GM18517 (cell line): ENCODE measurements at regions not wholly inside any gene's neighbourhood (a gene's known extent, or its start where the extent isn't known, plus 50 kb on each side); places are given as distances from the start of the nearest gene placed in this dataset.
"Not testable (repeated sequence)": the region's sequence is repeated elsewhere in the genome, so short reads cannot be mapped to it uniquely, and the experiment has no call there.

Experiments
- ATAC-seq: cut with Tn5 transposase; IDR thresholded peaks from one replicate; pipeline ENCODE4 v1.9.1; 2021; ENCODE audit warnings: mild to moderate bottlenecking, moderate library complexity; ENCODE audit not compliant: unreplicated experiment

DNA sequence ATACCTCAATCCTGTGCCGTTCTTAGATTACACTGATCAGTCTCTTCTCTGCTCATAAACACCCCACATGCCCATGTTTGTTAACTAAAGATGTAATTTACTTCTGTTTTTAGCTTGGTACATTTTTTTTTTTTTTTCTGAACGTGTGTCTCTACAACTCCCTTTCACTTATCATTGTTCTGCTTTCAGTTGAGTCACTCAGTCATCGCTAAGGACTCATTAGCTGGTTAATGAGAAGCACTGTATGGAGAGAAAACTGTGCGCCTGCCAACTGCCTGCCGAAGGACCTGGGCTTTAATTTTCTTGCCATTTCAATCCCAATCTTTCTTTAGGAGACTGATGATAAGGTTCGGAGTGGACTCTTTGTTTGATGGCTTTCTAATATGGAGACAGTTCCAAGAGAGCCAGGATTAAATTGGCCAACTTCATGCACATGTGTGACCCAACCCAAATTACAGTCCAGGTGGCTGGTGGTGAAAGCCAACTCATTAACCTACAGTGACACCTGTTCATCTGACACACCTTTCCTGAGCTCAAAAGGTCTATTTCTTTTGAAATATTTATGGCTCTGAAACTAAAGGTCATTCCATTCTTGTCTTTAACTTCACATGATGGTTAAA lies 334.1 kb downstream of the BCKDHB start:
- no peak for ATAC-seq

DNA sequence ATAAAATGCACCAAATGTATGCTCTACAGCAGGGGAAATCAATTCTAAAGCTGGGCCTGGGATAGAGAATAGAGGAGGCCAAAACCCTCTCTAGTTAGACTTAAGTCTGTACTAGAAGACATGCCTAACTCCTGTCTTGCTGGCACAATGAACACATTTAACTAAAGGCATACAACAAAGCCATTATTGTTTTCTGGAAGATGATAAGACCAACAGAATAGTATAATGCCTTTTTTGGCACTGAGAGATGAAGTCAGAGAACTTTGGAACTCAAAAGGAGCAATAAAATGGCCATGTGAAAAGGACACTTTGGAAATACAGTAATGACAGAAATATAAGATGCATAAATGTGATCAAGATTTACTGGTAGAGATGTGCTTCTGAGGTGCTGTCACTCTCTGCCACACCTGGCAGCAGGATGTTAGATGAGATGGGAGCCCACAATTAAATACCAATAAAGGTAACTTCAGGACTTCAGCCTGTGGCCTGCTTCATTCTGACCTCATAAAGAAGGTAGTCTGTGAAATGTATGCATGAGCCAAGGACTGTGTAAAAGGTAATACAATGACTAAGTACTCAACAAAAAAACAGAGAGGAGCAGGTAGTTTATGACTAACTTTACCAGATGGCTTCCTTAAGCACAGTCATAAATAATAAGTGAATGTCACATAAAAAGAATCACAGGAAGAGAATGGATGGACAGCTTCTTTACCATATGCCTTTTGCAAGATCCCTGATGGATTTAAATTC lies 333.4 kb downstream of the BCKDHB start:
- no peak for ATAC-seq

DNA sequence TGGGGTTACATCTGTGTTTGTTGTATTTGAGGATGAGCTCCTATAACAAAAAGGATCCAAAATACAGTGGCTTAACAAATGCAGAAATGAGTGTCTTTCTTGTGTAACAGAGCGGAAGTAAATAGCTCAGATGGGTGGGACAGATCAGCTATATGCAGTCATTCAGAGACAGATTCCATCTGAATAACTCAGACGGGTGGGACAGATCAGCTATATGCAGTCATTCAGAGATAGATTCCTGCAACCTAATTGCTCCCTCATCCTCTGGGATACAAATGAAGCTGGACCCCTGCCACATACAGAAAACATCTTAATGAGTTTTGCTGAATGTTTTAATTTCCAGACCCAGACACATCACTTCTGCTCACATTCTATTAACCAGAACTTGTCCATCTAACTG lies 332.3 kb downstream of the BCKDHB start:
- ATAC-seq, result no peak

DNA sequence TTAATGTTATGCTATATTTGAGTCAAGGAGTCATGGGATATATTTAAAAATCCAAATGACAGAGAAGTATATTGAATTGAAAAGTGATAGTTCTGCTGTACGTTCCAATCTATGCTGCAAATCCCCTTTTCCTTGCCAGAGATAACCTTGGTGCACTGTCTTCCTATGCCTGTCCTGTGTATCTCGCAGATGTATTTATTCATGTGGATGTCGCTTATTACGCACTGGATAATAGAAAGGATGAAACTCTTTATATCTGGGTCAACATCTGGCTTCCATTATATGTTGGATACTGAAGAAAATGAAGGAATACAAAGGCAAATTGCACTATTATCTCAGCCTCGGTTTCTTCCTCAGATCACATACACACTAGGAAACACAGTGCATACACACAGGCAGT lies 331.3 kb downstream of the BCKDHB start:
- ATAC-seq, result no peak

DNA sequence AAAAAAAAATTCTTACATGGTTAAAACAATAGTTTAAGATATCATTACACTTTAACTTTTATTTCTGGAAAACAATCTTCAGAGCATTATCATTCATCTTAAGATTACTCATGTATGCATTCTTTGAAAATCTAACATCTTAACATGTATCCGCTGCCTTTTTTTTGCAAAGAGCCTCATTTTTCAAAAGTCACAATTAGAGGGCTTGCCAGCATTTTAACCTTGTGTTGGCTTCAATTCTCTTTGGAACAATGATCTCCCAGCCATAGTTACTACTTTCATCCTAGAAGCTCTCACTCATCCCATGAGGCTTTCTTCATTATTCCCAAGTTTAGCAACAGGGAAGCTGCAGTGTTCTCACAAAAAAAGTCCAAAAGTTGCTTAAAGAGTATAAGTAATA lies 330.8 kb downstream of the BCKDHB start:
- no peak for ATAC-seq

DNA sequence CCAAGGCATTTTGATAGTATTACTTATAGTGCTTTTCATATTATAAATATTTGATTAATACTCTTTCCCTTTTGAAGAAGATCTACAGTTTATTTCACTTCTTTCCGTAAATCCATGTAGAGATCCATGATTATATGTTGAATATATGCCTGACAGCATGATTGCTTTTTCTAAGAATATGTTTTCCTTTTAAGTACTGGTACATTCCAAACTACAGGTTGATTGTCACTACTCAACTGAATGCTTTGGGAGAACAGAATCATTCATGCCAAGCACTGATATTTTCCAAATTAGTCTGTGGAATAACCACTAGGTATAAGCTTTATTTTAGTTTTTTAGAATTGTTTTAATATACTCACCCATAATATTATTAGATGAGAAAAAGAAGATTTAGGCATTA lies 330.2 kb downstream of the BCKDHB start:
- no peak for ATAC-seq

DNA sequence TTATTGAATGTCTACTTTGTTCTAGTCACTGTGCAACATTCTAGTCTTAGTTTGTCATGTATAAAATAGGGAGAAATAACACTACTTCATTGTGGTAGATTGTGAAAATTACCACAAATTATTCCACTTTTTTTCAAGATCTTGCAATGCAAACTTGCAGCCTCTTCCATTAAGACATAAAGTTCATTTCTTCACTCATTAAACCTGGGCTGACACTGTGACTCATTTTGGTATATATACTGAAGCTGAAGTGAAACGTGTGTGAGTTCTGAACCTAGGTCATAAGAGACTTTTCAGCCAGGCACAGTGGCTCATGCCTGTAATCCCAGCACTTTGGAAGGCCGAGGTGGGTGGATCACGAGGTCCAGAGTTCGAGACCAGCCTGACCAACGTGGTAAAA lies 329.0 kb downstream of the BCKDHB start:
- no peak for ATAC-seq

DNA sequence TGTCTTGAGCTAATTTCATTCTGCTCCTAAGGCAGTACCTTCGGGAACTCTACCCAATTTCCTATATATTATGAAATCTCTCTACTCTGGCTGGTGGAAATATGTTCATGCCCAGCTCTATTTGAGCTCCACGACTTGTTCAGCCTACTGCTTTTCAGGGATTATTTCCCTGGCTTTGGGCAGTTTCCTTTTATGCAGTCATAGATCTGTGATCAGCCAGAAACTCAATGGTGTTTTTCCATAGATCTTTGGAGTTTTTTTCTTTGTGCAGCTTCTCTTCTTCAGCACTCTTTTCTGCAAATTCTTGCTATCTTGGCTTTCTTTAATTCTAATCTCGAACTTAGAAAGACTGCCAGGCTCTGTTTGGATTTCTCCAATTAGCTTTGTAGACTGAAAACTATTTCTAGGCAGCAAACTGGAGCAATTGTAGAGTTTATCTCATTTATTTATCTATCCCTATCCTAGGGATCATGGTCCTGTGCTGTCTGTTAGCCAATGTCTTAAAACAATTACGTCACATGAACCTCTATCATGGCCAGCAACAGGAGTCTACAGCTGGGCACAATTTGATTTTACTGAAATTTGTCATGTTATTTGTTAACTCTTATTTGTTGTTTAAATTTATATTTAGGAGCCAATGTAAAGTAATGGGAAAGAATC lies 328.4 kb downstream of the BCKDHB start:
- no peak for ATAC-seq

DNA sequence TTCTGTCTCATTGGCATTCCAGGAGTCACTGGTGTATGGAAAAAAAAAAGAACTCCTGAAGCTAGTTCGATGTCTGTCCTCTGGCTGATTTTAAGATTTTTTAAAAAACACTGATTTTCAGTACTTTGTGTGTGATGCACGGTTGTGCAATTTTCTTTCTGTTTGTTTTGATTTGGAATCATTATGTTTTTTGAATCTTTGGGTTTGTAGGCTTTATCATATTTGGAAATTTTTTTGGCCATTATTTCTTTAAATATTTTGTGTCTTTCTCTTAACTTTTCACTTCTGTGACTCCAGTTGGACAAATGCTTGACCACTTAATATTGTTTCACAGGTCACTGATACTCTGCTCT lies 327.2 kb downstream of the BCKDHB start:
- ATAC-seq, result no peak

DNA sequence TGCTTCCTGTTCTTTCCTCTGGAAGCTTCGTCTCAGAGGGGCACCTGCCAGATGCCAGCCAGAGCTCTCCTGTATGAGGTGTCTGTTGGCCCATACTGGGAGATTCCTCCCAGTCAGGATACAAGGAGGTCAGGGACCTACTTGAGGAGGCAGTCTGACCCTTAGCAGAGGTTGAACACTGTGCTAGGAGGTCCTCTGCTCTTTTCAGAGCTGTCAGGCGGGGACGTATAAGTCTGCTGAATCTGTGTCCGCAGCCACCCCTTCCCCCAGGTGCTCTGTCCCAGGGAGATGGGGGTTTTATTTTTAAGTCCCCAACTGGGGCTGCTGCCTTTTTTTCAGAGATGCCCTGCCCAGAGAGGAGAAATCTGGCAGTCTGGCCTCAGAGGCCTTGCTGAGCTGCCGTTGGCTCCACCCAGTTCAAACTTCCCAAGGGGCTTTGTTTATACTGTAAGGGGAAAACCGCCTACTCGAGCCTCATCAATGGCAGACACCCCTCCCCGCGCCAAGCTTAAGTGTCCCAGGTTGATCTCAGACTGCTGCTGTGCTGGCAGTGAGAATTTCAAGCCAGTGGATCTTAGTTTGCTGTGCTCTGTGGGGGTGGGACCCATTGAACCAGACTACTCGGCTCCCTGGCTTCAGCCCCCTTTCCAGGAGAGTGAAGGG lies 326.7 kb downstream of the BCKDHB start:
- ATAC-seq, result no peak

DNA sequence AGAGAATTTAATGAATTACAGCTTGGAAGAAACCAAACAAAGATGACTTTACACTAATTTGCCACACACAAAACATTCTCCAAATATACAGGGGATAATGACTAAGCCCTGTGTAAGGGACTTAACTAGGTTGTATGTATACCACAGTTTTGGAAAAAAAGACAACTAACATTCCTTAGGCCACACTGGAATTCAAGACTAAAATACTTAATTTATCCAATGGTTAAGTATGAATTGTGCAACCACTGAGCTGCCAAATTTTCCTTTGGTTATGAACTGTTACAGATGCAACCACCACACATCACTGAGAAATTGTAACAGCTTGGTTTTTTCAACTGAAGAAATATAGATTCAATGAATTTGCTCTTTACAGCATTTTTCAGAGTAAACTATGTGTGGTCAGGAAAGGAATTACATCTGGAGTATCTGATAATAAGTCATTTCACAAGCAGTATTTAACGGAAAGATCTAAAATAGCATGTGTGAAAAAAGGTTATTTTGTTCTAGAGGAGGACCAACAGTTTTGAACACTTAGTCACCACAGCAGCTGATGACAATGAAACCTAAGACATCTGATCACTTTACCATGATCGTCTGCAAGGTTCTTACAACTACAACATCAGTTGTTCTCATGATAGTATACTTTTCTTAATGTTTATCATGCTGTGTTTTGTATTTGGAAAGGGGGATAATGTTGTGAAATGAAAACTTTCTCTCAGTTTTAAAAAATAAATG lies 318.8 kb downstream of the BCKDHB start:
- ATAC-seq, result no peak

DNA sequence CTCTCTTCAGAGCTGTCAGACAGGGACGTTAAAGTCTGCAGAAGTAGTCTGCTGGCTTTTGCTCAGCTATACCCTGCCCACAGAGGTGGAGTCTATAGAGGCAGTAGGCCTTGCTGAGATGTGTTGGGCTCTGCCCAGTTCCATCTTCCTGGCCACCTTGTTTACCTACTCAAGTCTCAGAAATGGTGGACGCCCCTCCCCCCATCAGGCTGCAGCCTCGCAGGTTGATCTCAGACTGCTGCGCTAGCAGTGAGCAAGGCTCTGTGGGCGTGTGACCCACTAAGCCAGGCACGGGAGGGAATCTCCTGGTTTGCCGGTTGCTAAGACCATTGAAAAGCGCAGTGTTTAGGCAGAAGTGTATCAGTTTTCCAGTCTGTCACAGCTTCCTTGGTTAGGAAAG lies 305.0 kb downstream of the BCKDHB start:
- no peak for ATAC-seq

DNA sequence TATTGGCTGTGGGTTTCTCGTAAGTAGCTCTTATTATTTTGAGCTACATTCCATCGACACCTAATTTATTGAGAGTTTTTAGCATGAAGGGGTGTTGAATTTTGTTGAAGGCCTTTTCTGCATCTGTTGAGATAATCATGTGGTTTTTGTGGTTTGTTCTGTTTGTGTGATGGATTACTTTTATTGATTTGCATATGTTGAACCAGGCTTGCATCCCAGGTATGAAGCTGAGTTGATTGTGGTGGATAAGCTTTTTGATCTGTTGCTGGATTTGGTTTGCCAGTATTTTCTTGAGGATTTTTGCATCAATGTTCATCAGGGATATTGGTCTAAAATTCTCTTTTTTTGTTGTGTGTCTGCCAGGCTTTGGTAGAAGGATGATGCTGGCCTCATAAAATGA lies 301.5 kb downstream of the BCKDHB start:
- ATAC-seq, result not testable (repeated sequence)

DNA sequence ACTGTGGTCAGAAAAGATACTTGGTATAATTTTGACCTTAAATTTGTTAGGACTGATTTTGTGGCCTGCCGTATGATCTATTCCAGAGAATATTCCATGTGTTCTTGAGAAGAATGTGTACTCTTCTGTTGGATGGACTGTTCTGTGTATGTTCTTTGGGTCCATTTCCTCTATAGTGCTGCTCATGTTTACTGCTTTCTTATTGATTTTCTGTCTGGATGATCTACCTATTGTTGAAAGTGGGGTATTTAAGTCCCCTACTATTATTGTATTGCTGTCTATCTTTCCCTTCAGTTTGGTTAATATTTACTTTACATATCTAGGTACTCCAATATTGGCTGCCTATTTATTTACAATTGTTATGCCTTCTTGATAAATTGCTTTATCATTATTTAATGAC lies 298.4 kb downstream of the BCKDHB start:
- ATAC-seq, result no peak

DNA sequence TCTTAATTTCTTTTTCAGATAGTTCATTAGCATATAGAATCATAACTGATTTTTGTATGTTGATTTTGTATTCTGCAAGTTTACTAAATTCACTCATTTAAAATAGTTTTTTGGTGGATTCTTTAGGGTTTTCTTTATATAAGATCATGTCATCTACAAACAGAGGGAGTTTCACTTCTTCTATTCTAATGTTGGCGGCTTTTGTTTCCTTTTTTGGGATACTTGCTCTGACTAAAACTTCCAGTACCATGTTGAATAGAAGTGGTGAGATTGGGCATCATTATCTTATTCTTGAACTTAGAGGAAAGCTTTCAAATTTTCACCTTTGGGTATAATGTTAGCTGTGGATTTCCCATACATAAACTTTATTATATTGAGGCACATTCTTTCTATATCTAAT lies 296.9 kb downstream of the BCKDHB start:
- ATAC-seq, result no peak

DNA sequence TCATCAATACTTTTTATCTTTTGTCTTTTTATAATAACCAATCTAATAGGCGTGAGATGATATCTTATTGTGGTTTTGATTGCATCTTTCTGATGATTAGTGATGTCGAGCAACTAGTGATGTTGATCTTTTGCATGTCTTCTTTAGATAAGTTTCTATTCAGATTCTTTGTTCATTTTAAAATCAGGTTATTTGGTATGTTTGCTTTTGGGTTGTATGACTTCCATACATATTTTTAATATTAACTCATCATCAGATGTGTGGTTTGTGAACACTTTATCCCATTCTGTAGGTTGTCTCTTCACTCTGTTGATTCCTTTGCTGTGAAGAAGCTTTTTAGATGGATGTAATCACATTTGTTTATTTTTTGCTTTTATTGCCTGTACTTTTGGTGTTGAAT lies 295.8 kb downstream of the BCKDHB start:
- ATAC-seq, result no peak
